Smooth muscle cell (in vitro differentiated cells): ENCODE measurements at regions not wholly inside any gene's neighbourhood (a gene's known extent, or its start where the extent isn't known, plus 50 kb on each side); places are given as distances from the start of the nearest gene placed in this dataset.
"Not testable (repeated sequence)": the region's sequence is repeated elsewhere in the genome, so short reads cannot be mapped to it uniquely, and the experiment has no call there.

Experiments
- DNase-seq: peaks from one replicate; lab custom pipeline; 2025; ENCODE audit not compliant: unreplicated experiment; lab: John Stamatoyannopoulos, UW
- H2AFZ ChIP-seq: fragments of 200-600 bp; sonication (generic); 2 replicates; pipeline ENCODE4 v1.6.0; 2016; ENCODE audit warnings: antibody characterized with exemption, low read depth, mild to moderate bottlenecking
- H3F3A ChIP-seq: fragments of 200-600 bp; sonication (generic); 2 replicates; pipeline ENCODE4 v1.6.0; 2017; ENCODE audit warnings: antibody characterized with exemption, low read depth
- H3K27ac ChIP-seq: fragments of 200-600 bp; sonication (generic); 2 replicates; pipeline ENCODE4 v1.5.1; 2016; ENCODE audit warnings: low read depth, mild to moderate bottlenecking
- H3K27me3 ChIP-seq: fragments of 200-600 bp; sonication (generic); 2 replicates; pipeline ENCODE4 v1.6.1; 2016; ENCODE audit warnings: low read depth, mild to moderate bottlenecking
- H3K36me3 ChIP-seq: fragments of 200-600 bp; sonication (generic); 2 replicates; pipeline ENCODE4 v1.5.1; 2016; ENCODE audit warnings: low read depth
- H3K4me1 ChIP-seq: fragments of 200-600 bp; sonication (generic); 2 replicates; pipeline ENCODE4 v1.5.1; 2016; ENCODE audit warnings: low read depth
- H3K4me2 ChIP-seq: fragments of 200-600 bp; sonication (generic); 2 replicates; pipeline ENCODE4 v1.6.0; 2016; ENCODE audit warnings: mild to moderate bottlenecking
- H3K4me3 ChIP-seq: fragments of 200-600 bp; sonication (generic); 2 replicates; pipeline ENCODE4 v1.5.1; 2016; ENCODE audit warnings: mild to moderate bottlenecking
- H3K79me2 ChIP-seq: fragments of 200-600 bp; sonication (generic); 2 replicates; pipeline ENCODE4 v1.6.0; 2016; ENCODE audit warnings: low read depth, mild to moderate bottlenecking
- H3K9ac ChIP-seq: fragments of 200-600 bp; sonication (generic); 2 replicates; pipeline ENCODE4 v1.6.0; 2016; ENCODE audit warnings: low read depth
- H3K9me3 ChIP-seq: fragments of 200-600 bp; sonication (generic); replicated peaks from 2 replicates; pipeline ENCODE4 v1.5.1; 2016; ENCODE audit warnings: low read depth
- H4K20me1 ChIP-seq: fragments of 200-600 bp; sonication (generic); 2 replicates; pipeline ENCODE4 v1.6.0; 2016; ENCODE audit warnings: low read depth
- WGBS: methylation state at CpG from one replicate; pipeline ENCODE4 v1.1.7; 2016; ENCODE audit warnings: low lambda C conversion rate; 5-methylcytosine and 5-hydroxymethylcytosine counted together
- TF ChIP-seq, protein P1 (sequence below): fragments of 200-600 bp; sonication (generic); IDR thresholded peaks from 2 replicates; pipeline ENCODE4 v1.5.1; 2017; ENCODE audit warnings: borderline replicate concordance, mild to moderate bottlenecking, antibody characterized with exemption; ENCODE audit not compliant: insufficient read depth, poor library complexity, severe bottlenecking

DNA sequence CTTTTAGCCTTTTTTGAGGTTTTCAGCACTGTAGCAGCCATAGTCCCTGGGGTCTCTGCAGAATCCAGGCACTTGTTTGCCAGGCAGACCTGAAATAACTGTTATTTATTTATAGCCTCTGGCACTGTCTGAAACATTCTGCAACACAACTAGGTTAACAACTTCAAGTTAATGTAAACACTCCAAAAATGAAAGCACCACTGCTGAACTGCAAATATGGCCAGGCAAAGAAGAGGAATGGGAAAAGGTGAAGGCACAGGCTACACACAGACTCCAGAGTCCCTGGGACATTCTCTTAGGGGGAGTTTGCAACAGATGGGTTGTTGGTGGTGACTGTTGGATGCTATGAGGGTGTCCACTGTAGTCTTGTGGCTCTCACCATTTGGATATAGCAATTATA is 369.0 kb downstream of the MAT2B start:
- TF ChIP-seq, protein P1, sequence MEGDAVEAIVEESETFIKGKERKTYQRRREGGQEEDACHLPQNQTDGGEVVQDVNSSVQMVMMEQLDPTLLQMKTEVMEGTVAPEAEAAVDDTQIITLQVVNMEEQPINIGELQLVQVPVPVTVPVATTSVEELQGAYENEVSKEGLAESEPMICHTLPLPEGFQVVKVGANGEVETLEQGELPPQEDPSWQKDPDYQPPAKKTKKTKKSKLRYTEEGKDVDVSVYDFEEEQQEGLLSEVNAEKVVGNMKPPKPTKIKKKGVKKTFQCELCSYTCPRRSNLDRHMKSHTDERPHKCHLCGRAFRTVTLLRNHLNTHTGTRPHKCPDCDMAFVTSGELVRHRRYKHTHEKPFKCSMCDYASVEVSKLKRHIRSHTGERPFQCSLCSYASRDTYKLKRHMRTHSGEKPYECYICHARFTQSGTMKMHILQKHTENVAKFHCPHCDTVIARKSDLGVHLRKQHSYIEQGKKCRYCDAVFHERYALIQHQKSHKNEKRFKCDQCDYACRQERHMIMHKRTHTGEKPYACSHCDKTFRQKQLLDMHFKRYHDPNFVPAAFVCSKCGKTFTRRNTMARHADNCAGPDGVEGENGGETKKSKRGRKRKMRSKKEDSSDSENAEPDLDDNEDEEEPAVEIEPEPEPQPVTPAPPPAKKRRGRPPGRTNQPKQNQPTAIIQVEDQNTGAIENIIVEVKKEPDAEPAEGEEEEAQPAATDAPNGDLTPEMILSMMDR: no peak
- Histone ChIP-seq H3K4me2 (no peak overlapping the region), H3K9ac (no peak overlapping the region), H3K9me3 (no peaks in the 10 kb centered on the region), H3K4me1 (no peaks in the 10 kb centered on the region), H3K36me3 (no peaks in the 10 kb centered on the region), H4K20me1 (no peaks in the 10 kb centered on the region), H2AFZ (no peak overlapping the region), H3F3A (no peaks in the 10 kb centered on the region), H3K4me3 (no peak overlapping the region), H3K27me3 (peaks cover 4% of the 10 kb centered on the region), H3K79me2 (no peaks in the 10 kb centered on the region), H3K27ac (no peak overlapping the region)
- no peak for DNase-seq

DNA sequence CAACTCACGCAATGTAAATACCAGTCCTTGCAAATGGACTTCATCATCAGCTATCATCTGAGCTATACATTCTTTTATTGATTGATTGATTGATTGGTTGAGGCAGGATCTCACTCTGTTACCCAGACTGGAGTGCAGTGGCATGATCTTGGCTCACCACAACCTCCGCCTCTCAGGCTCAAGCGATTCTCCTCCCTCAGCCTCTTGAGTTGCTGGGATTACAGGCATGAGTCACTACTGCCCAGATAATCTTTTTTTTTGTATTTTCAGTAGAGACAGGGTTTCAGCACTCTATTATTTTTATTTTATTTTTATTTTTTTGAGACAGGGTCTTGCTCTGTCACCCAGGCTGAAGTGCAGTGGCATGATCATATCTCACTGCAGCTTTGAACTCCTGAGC is 369.5 kb downstream of the MAT2B start:
- H3K4me3 ChIP-seq, H4K20me1 ChIP-seq, H3K27me3 ChIP-seq, H3F3A ChIP-seq, H3K9me3 ChIP-seq, H2AFZ ChIP-seq, H3K4me1 ChIP-seq, H3K4me2 ChIP-seq, H3K36me3 ChIP-seq, DNase-seq, H3K79me2 ChIP-seq, H3K27ac ChIP-seq, H3K9ac ChIP-seq: not testable (repeated sequence)
- WGBS: 41% methylated on average over 3 of the region's 3 CpGs

DNA sequence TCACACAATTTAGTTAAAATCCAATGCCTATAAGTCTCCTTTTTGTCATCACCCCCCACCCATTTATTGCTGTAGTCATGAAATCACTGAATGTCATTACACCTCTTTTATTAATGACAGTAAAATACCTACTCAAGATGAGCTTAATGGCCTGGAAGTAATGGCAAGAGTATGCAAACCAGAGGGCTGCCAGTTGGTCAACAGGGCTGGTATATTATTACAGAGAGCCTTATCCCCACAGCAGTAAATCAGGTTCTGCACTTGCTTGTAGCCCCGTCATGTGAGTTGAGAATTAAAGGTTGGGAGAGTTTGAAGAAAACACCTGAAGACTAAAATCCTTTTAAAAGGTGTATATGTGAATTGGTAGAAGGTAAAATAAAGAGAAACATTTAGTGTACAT is 372.4 kb downstream of the MAT2B start:
- Histone ChIP-seq H3K4me2 (no peak overlapping the region), H3K36me3 (no peaks in the 10 kb centered on the region), H3K9ac (no peak overlapping the region), H4K20me1 (no peaks in the 10 kb centered on the region), H3K27me3 (no peaks in the 10 kb centered on the region), H3K27ac (no peak overlapping the region), H2AFZ (no peak overlapping the region), H3F3A (no peaks in the 10 kb centered on the region), H3K79me2 (no peaks in the 10 kb centered on the region), H3K4me3 (no peak overlapping the region), H3K9me3 (no peaks in the 10 kb centered on the region), H3K4me1 (no peaks in the 10 kb centered on the region)
- 84% methylated on average over 1 of the region's 1 CpG for WGBS
- no peak for DNase-seq
- TF ChIP-seq, protein P1: no peak

DNA sequence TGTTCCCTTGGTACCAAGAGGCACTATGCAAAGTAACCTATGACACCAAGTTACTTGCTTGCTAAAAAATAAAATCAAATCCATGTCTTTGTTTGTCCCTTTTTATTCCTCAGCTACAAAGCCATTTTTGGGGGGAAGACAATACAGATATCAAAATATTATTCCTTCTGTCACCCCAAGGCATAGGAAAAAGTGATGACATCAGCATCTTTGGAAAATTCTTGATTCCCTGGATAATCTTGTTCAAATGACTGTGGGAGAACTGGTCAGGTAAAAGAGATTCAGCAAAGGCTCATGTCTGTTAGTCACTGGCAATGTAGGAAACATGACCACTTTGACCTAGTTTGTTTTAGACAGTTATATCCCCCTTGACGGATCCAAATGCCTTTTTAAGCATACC is 373.1 kb downstream of the MAT2B start:
- no peaks in the 10 kb centered on the region for H3K36me3 ChIP-seq
- H3K79me2 ChIP-seq: no peaks in the 10 kb centered on the region
- no peak overlapping the region for H3K4me3 ChIP-seq
- no peak overlapping the region for H3K9ac ChIP-seq
- no peaks in the 10 kb centered on the region for H3K4me1 ChIP-seq
- DNase-seq: no peak
- H3K27me3 ChIP-seq: no peaks in the 10 kb centered on the region
- no peaks in the 10 kb centered on the region for H3F3A ChIP-seq
- no peak overlapping the region for H3K27ac ChIP-seq
- no peaks in the 10 kb centered on the region for H4K20me1 ChIP-seq
- no peak overlapping the region for H2AFZ ChIP-seq
- H3K4me2 ChIP-seq: no peak overlapping the region
- TF ChIP-seq, protein P1: no peak
- no peaks in the 10 kb centered on the region for H3K9me3 ChIP-seq
- WGBS: 65% methylated on average over 1 of the region's 1 CpG
